HG03060 (cell line): ENCODE measurements at regions not wholly inside any gene's neighbourhood (a gene's known extent, or its start where the extent isn't known, plus 50 kb on each side); places are given as distances from the start of the nearest gene placed in this dataset.
"Not testable (repeated sequence)": the region's sequence is repeated elsewhere in the genome, so short reads cannot be mapped to it uniquely, and the experiment has no call there.

Source experiments
- ATAC-seq: cut with Tn5 transposase; IDR thresholded peaks from one replicate; pipeline ENCODE4 v1.9.1; 2021; ENCODE audit warnings: low read depth, moderate number of reproducible peaks; ENCODE audit not compliant: unreplicated experiment

DNA sequence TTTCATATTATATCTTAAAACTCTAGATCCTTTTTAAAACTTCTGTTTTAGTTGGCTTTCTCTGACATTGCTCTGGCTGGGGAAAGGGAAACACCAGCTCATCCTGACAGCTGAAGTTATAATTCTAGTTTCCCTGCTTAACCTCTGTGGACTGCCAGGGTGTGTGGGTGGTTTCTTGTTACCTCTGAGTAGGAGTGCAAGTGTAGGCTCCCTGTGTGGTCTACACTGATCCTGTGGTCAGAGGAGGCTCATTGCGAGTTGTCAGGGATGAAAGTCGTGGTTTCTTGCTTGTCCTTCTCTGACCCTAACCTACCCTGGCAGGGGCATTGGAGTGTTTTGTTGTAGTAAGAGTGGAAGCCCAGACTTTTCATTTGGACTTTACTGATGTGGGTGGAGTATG, 221.0 kb downstream of the UTP18 start:
- no peak for ATAC-seq

DNA sequence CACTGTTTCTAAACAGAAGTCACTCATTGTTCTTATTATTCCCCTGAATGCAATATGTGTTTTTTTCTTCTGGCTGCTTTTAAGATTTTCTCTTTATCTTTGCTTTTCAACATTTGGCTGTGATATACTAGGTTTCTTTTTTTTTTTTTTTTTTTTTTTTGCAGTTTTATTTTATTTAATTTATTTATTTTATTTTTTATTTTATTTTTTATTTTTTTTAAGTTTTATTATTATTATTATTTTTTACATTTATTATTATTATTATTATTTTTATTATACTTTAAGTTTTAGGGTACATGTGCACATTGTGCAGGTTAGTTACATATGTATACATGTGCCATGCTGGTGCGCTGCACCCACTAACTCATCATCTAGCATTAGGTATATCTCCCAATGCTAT, 221.9 kb downstream of the UTP18 start:
- not testable (repeated sequence) for ATAC-seq

DNA sequence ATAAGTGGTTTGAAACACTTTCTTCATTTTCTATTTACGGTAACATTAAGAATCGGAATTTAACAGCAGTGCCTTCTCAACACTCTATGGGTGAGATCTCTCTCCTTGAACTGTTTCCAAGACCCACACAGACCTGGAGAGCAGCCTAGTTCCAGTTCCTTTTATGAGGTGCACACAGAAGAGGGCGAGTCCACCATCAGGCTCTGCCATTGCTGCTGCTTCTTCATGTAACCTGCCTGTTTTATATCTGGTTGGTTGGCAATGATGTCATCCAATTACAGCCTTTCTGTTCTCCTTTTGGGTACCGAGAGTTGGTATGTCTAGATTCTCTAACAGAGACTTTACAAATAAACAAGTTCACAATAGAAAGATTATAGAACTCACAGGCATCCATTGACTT, 225.7 kb downstream of the UTP18 start:
- ATAC-seq, result no peak

DNA sequence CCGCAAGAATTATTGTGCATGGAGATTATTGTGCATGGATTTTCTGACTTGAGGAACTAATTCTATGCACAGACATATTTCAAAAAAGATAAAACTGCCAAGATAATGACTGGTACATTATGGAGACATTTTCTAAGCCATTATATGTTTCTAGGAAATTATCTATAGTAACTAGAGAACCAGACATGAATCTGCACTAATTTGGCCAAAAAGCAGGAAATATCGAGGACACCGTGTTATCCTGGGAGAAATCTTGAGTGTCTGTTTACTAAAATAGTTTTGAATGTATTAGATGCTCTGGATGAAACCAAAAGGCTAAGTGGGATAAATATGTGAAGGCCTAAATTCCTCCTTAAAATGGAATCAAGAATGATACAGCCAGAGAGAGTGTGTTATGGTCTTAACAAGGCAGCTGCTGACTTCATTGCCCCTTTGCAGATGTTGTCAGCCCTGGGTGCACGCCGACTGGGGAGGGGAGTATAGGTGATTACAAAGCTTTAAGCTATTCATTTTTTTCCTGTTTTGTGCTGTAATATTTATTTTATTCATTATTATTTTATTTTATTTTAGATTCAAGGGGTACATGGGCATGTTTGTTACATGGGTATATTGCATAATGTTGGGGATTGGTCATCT, 226.7 kb downstream of the UTP18 start:
- ATAC-seq, result no peak

DNA sequence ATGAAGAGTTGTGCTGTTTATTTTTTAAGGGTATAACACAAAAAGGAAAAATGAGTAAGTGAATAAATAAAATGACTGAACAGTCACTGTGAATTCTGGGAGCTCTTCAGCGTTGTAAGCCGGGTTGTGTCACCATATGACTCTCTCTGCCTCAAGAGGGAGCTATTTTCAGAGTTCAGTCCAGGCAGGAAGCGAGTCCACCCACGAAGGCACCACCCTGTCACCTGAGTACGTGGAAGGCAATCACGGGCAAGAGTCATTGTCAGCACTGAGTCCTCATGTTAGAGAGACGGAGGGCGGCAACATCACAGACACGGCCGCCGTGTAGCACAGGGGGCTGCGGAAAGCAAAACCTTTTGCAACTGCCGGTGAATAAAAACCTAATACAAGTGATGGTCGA, 227.6 kb downstream of the UTP18 start:
- no peak for ATAC-seq

DNA sequence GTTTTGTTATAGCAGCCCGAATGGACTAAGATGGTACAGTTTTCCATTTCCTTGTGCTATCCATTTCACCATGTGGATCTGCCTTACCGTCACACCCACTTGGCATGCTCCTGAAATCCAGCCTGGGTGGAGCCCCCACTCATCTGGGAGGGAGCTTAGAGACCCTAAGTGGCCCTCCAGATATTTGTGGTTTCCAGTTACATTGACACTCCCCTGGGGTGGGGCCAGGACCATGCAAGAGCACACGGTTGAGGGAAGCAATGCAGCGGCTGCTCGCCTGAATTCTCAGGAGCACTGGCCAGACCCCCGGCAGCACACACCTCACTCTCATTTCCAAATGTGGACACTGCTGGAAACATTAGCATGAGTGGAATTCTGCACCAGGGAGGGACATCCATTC, 231.1 kb downstream of the UTP18 start:
- ATAC-seq, result no peak

DNA sequence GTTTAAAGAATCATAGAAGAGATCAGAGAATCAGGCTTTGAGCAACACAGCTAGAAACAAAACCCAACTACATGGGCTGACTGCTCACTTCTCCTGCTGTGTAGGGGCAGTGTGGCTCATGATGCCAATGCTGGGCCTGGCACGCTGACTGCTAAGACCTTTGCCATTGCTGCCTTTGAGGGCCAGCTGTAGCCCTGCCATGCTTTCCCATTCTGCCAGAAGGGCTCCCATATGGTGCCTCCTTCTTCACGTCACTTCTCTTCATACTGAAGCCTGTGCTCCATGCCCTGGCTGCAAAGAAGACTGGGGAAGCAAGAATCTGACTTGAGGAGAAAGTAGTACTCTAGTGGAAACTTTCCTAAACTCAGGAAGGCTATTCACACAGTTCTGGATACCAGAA, 232.9 kb downstream of the UTP18 start:
- ATAC-seq, result no peak

DNA sequence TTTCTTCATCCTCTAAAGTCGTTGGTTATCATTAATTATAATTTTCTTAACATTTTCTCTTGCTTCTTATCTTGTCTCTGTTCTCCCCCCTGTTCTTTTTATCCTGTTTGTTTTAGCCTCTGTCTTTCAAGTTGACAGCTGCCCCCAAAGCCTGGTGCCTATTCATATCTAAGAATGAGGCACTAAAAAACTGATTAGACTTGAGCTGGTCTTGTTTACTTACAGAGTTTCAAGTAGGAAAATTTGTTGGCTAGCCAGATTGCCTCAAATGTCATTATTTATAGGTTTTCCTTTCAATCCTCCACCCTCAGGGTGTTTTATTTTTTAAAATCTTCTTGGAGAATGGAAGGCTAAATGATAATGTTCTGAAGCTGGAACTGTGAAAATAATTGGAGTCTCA, 236.0 kb downstream of the UTP18 start:
- no peak for ATAC-seq

DNA sequence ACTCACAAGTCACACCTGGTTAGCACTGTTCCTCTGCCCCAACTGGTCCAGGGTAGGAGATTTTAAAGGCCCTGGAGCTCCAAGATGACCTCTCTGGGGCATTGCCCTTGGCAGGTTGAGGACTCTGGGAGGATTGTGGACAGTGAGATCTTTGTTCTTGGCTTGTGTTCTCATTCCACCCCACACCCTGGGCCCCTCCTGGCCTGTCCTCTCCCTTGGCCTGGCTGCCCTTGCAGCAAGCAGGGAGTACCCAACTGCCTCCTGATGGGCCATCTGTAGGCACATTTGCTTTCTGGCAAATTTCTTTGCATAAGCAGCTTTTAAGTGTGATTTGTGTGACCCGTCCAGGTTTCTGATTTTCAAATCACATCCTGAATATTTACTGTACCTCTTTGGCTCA, 239.6 kb downstream of the UTP18 start:
- no peak for ATAC-seq

DNA sequence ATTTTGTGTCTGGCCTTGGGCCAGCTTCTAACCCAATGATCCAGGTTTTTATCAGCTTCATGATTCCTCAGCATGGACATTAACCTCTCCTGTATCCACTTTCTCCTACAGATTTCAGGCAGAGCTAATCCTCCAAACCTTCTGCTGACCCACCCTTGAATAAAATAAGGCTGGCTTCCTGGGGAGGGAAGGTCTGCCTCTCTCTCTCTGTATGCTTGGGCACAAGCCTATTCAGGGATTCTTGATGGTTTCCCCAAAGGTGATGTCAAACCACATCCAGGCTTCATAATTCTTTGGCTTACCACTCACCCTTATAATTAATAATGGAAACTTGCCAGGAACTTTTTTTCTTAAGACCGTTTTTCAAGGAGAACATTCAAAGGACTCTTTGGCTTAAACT, 240.1 kb downstream of the UTP18 start:
- ATAC-seq, result no peak

DNA sequence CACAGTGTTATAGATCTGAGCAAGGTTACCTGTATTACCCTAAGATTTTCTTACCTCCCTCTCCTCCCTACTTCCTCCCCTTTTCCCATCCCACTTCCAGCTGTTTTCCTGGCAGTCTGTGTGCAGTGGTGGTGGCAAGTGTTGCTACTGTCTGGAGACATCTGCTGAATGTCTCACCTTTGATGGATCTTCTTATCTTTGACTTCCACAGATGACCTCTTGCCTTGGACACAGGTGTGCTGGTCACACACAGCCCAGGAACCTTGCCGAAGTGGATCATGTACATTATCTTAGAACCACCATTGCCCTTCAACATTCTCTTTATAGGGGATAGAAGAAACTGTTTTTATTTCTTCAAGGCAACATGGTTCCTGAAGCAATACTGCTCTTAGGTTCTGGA, 245.1 kb downstream of the UTP18 start:
- no peak for ATAC-seq

DNA sequence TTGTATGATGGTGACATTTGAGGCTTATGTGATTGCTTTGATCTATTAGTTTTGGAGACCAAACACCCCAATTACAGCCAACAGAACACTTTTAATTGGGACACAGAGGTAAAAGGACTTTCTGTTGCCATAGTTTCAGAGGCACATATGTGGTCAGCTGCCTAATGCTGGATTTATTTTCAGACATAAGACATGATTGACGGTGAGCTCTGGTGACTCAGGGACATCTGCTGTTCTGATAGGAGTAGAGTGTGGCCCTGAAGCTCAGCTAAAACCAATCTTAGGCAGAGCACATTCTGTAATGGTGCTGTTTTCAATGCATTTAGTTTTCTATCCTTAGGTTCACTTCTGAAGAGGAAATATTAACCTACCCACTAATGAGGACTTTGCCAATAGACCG, 247.1 kb downstream of the UTP18 start:
- no peak for ATAC-seq

DNA sequence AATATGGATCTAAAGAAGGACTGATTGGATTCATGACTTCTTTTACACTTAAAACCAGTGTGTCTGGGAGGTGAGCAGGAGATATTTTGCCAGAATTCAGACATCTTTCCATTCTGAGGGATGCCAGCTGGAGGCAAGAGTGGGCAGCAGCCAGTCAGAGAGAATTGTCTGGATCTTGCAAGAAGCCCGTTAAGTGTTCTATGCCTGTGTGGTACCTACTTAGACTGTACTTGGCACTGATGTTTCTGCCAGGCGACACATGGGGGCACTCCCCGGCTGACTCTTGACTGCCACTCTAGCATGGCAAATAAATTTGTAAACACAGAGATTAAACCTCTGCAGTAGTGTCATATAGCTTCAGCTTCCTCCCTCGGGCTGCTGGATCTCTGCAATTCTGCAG, 247.7 kb downstream of the UTP18 start:
- no peak for ATAC-seq

DNA sequence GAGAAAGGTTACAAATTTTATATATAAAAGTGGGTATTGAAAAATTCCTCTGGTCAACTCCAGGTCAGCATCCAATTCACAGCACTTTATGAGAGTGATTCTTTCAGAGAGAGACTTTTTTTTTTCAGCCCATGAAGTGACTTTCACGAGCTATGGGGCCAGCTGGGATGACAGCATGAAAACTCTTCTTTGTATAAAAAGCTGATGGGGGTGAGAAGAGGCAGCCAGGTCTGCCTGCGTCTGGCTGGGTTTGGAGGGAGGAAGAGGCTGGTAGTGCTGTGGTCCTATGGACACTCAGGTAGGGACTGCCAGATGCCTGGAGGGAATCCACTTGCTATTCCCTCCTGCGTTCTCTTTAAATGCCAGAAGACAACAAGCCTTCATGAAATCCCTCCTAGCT, 250.6 kb downstream of the UTP18 start:
- no peak for ATAC-seq

DNA sequence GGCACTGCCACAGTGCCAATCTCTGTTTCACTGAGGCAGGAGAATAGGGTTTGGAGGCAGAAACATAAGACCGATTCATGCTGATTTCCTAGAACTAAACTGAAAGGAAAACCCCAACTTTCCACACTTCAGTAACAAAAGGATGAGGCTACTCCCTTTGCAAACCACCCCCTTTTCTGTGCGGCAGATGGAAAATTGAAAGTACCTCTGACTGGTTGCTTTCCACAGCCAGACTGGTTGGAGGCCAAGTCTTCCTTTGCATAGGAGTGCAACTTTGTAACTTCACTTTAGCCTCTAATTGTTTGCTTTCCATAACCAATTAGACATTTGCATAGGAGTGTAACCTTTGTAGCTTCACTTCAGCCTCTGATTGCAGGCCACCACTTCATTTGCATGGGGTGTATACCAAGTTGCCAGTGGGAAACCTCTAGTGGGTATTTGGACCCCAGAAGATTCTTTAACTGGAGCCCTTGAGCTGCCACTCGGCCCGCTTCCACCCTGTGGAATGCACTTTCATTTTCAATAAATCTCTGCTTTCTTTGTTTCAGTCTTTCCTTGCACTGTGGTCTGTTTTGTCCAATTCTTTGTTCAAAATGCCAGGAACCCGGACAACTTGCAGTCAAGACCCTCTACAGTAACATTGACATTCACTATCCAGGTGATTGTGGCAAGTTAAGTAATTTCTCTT, 252.0 kb downstream of the UTP18 start:
- no peak for ATAC-seq

DNA sequence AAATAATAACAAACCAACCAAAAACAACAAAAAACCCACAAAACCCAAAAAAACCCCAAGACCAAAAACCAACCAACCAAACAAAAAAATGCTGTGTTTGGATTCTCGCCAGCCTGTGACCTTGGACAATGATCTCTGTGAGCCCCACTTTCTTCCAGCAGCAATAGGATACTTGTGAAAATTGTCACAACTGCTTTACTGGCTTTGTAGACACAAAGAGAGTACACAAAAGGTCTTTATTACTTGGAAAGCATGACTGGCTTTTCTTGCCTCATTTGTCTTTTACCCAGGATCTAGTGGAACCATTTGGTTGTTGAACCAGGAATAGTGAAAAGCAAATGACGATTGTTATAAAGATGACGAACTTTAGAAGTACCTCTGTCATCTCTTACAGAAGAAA, 256.6 kb downstream of the UTP18 start:
- no peak for ATAC-seq

DNA sequence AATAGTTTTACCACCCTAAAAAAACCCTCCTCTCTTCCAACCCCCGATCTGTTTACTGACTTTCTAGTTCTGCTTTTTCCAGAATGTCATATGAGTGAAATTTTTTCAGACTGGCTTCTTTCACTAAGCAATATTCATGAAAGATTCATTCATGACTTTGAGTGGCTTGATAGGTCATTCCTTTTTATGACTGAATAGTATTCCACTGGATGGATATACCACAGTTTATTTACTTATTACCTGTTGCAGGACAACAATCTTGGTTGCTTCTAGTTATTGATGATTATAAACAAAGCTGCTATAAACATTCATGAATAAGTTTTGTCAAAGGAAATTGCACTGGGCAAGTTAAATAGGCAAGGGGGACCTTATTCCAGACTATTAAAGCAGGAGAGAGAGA, 264.2 kb downstream of the UTP18 start:
- ATAC-seq, result no peak

DNA sequence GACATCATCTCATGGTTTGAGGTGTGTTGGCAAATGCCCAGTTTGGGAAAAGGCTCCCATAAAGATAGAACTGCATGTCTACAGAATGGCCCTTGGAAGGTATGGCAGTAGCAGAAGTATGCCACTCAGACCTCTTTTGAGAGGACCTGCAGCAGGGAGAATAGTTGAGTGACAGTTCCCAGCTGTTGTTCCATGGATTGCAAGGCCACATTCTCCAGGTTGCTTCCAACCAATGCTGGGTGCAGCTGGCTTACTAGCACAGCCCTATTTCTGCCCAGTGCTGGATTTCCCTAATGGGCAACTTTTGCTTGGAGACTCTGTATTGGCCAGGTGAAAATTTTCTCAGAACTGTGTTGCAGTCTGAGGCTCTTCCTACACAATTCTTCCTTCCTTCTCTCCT, 266.2 kb downstream of the UTP18 start:
- ATAC-seq, result no peak

DNA sequence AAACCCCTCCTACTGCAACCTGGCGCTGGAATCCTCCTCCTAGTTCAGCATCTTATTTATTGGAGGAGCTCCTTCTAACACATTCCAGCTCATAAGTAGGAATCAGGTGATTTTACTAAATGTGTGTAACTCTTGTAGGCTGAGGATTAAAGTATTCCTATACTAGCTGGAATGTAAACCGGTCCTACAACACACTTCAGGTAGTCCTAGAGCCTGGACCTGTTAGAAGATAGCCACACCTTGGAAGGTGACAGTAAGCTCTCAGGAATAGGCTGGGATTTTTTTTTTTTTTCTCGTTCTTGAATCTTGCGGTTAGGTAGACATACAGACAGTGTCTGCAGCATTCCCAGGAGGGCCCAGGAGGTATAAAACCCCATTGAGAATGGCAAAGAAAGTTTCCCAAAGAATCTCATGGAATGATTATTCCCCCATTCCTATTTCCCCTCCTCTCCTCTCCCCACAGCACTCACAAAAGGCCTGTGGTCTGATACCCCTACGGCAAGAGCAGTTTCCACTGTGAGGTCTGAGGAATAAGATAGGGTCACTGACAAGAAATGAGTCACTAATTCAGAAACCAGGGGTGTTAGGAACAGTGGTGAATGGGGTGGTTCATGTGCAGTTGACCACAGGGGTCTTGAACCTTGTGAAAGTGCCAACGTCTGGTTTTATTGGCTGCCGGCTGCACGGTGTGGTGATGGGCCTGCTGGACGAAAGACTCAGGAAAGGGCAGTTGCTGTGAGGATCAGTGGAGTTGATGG, 267.1 kb downstream of the UTP18 start:
- ATAC-seq, result no peak

DNA sequence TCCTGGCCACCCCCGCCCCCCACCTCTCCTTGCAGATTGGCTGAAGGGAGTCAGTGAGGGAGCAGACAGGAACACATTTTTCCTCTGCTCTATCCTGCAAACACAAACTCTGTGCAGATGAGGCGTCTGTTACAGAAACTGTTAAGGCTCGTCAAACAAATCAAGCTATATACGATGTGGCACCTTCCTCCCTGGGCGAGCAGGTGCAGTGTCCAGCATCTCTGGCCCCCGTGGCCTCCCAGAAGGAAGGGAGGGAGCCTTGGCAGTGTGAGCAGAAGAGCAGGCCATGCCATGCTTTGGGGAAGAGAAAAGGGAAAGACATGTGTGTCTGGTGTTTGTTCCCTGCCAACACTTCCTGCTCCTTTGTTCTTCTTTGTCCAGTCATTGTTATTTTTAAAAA, 267.8 kb downstream of the UTP18 start:
- ATAC-seq, result no peak

DNA sequence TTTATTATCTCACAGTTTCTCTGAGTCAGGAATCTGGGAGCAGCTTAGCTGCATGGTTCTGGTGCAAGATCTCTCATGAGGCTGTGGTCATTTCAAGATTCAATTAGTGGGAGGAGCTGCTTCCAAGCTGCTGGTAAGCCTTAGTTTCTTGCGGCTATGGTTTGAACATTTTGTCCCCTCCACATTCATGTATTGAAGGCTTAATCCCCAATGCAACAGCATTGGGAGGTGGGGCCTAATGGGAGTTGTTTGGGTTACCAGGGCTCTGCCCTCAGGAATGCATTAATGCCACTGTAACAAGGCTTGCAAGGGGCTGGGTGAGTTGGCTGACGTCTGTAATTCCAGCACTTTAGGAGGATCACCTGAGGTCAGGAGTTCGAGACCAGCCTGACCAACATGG, 272.9 kb downstream of the UTP18 start:
- ATAC-seq, result no peak

DNA sequence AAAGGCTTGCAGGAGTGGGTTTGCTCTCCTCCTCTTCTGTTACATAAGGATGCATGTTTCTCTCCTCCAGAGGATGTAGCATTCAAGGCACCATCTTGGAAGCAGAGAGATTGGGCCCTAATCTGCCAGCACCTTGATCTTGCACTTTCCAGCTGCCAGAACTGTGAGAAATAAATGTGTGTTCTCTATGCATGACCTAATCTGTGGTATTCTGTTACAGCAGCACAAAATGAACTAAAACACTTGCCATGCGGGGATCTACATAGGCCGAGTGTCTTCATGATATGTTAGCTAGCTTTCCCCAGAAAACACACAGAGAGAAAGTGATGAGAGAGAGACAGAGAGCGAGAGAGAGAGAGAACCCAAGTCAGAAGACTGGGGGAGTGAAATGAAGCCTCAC, 273.5 kb downstream of the UTP18 start:
- no peak for ATAC-seq
